ENCODE measurements at regions not wholly inside any gene's neighbourhood (a gene's known extent, or its start where the extent isn't known, plus 50 kb on each side); places are given as distances from the start of the nearest gene placed in this dataset.

DNA sequence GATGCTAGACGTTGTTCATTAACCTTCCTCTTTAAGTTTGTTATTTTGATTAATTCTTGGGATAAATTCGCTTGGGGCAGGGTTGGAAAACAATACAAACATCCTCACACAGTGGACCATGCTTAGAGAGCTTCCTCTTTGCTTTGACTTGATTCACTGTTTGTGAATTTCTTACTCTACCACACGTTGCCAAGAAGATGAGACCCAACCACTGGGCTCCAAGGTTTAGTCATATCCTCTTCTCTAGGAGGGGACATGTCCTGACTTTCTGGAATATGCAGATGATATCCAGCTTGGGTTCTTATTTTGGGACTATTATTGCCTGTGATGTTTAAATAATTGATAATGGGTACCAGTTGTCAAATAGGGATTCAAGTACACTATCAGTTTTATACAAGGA, 428.2 kb downstream of the ATP23 start:
- no peak for TF ChIP-seq POLR2A (IDR thresholded peaks at IDR 0.05)
- TF ChIP-seq, protein P1, sequence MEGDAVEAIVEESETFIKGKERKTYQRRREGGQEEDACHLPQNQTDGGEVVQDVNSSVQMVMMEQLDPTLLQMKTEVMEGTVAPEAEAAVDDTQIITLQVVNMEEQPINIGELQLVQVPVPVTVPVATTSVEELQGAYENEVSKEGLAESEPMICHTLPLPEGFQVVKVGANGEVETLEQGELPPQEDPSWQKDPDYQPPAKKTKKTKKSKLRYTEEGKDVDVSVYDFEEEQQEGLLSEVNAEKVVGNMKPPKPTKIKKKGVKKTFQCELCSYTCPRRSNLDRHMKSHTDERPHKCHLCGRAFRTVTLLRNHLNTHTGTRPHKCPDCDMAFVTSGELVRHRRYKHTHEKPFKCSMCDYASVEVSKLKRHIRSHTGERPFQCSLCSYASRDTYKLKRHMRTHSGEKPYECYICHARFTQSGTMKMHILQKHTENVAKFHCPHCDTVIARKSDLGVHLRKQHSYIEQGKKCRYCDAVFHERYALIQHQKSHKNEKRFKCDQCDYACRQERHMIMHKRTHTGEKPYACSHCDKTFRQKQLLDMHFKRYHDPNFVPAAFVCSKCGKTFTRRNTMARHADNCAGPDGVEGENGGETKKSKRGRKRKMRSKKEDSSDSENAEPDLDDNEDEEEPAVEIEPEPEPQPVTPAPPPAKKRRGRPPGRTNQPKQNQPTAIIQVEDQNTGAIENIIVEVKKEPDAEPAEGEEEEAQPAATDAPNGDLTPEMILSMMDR (IDR thresholded peaks at IDR 0.05), result no peak
- intact Hi-C loops (cut with DNase I), result no loop called here
- peaks cover 0 to 8% (median 2%) of the 10 kb centered on the region in 3 donors for H3K4me1 ChIP-seq

DNA sequence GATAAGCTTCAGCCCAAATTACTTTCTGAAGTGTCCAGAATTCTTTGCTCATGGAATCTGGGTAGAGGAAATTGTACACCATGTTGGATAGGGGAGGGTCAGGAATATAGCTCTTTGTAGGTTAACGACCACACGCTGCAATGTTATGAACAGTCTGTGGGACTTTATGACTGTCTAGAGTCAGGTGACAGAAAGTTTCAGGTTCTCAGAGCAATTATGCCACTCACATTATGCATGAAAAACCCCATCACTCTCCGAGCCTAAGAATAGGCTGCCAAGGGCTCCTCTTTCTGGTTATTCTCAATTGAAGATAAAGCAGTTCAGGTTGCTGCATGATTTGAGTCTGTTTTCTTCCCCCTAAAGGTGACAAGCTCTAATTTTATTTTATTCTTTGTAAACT, 430.9 kb downstream of the ATP23 start:
- no peak overlapping the region for H3K4me3 ChIP-seq
- no peak overlapping the region for H3K27ac ChIP-seq
- intact Hi-C loops (cut with DNase I), result no loop called here
- no peaks in the 10 kb centered on the region for H3K4me1 ChIP-seq
- H3K27me3 ChIP-seq, result no peaks in the 10 kb centered on the region
- 89 to 92% methylated on average over 3 of the region's 3 CpGs for WGBS, 2 donors
- H3K9me3 ChIP-seq, result peaks cover 0 to 9% (median 0%) of the 10 kb centered on the region in 3 donors
- H3K36me3 ChIP-seq, result no peaks in the 10 kb centered on the region
- no peak for TF ChIP-seq POLR2A (IDR thresholded peaks at IDR 0.05)
- TF ChIP-seq, protein P1 (IDR thresholded peaks at IDR 0.05), result no peak
- no peak for DNase-seq

More for the DNA sequence above, 428.2 kb downstream of the ATP23 start:
- Histone ChIP-seq H3K27me3 (no peaks in the 10 kb centered on the region), H3K36me3 (no peaks in the 10 kb centered on the region), H3K9me3 (peaks cover 0 to 9% (median 0%) of the 10 kb centered on the region in 3 donors), H3K27ac (no peak overlapping the region), H3K4me3 (no peak overlapping the region)
- 52 to 73% methylated on average over 3 of the region's 3 CpGs for WGBS, 2 donors
- DNase-seq, result no peak

DNA sequence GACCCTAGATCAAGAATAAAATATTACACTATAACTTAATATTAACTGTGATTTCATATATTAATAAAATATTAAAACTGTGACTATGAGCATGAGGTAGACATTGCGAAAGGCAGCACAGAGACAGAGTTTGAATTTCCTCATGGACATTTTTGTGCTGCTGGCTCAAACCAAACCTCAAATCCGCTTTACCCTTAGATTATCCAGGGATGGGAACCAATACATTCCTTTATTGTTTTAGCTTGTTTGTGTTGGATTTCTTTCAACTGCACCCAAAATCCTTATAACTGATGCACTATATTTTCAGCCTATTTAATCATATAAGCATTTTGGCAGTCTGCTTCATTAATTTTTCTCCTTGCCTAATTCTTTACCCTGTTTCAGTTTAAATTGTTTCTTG, 436.7 kb downstream of the ATP23 start:
- intact Hi-C loops (cut with DNase I), result no loop called here
- TF ChIP-seq, protein P1 (IDR thresholded peaks at IDR 0.05), result no peak
- no peak for TF ChIP-seq POLR2A (IDR thresholded peaks at IDR 0.05)
- H3K9me3 ChIP-seq, result no peaks in the 10 kb centered on the region
- no peak for DNase-seq
- WGBS, 2 donors, result 42 to 65% methylated on average over 2 of the region's 2 CpGs
- no peak overlapping the region for H3K4me3 ChIP-seq
- no peaks in the 10 kb centered on the region for H3K27me3 ChIP-seq
- no peaks in the 10 kb centered on the region for H3K36me3 ChIP-seq
- H3K27ac ChIP-seq, result no peak overlapping the region
- no peaks in the 10 kb centered on the region for H3K4me1 ChIP-seq

DNA sequence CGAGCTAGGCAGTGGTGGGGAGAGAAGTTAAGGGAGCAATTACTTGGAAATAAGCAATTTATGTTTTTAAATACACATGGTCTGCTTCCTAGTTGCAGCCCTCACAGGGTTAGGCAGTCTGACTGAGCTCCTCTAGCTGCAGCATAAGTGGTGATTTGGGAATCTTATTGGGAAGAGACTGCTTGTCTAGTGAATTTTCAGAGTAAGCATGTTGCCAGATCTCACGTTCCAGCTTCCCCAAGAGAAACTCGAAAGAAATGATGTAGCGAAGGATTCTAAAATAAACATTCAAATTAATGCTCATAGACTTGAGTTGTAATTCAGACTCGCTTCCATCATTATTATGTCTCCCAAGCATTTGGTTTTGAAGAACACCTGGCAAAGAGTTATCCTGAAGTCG, 440.2 kb downstream of the ATP23 start:
- DNase-seq, result no peak
- Histone ChIP-seq H3K9me3 (no peaks in the 10 kb centered on the region), H3K36me3 (no peaks in the 10 kb centered on the region), H3K4me1 (peaks cover 0 to 8% (median 0%) of the 10 kb centered on the region in 3 donors), H3K27ac (no peak overlapping the region), H3K27me3 (no peaks in the 10 kb centered on the region), H3K4me3 (no peak overlapping the region)
- intact Hi-C loops (cut with DNase I), result no loop called here
- TF ChIP-seq, protein P1 (IDR thresholded peaks at IDR 0.05), result no peak
- WGBS, 2 donors, result 86 to 90% methylated on average over 6 of the region's 6 CpGs

- H3K36me3 ChIP-seq, result no peaks in the 10 kb centered on the region
- intact Hi-C loops (cut with DNase I), result no loop called here
- no peaks in the 10 kb centered on the region for H3K9me3 ChIP-seq
- no peak overlapping the region for H3K27ac ChIP-seq
- peaks cover 0 to 8% (median 0%) of the 10 kb centered on the region in 3 donors for H3K4me1 ChIP-seq
- no peak for DNase-seq
- no peak overlapping the region for H3K4me3 ChIP-seq
- TF ChIP-seq, protein P1 (IDR thresholded peaks at IDR 0.05), result no peak
- no peak for TF ChIP-seq POLR2A (IDR thresholded peaks at IDR 0.05)
- 90 to 94% methylated on average over 1 of the region's 1 CpG for WGBS, 2 donors
- no peaks in the 10 kb centered on the region for H3K27me3 ChIP-seq
Observed at GRCh38 chr12:58384196-58384595, 442.8 kb downstream of the ATP23 start.

All from esophagus squamous epithelium (tissue), 5 donors.